CD1c-positive myeloid dendritic cell (primary cell): ENCODE measurements at regions not wholly inside any gene's neighbourhood (a gene's known extent, or its start where the extent isn't known, plus 50 kb on each side); places are given as distances from the start of the nearest gene placed in this dataset.
"Not testable (repeated sequence)": the region's sequence is repeated elsewhere in the genome, so short reads cannot be mapped to it uniquely, and the experiment has no call there.

Experiments used
- DNase-seq: peaks from one replicate; pipeline ENCODE4 v3.0.0-alpha.2; 2016; ENCODE audit errors: extremely low spot score

DNA sequence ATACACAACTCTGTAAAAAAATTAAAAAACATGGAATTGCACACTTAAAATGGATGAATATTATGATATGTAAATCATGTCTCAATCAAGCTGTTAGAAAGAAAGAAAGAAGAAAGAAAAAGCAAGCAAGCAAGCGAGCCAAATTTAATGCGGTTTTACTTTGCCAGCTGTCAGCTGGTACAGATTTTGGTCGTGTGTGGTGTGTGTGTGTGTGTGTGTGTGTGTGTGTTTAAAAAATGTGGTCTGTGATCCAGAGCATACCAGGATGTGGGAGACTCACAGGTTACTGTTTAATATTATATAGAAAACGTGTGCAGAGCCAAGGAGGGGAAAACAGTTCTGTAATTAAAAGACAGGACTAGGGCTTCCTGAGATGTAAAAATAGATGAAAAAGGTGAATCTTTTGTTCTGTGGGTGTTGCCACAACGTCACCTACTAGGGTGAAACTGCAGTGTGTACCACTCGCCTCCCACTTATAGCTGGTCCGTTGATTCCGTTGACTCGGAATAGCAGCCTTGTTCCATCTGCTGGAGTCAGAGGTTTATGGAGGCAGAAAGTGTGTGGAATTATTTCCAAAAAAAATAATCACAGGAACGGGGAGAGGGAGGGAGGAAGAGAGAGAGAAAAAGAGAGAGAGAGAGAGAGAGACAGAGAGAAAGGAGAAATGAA, 197.7 kb downstream of the BCAS1 start:
- peak; percentile 31 for DNase-seq

DNA sequence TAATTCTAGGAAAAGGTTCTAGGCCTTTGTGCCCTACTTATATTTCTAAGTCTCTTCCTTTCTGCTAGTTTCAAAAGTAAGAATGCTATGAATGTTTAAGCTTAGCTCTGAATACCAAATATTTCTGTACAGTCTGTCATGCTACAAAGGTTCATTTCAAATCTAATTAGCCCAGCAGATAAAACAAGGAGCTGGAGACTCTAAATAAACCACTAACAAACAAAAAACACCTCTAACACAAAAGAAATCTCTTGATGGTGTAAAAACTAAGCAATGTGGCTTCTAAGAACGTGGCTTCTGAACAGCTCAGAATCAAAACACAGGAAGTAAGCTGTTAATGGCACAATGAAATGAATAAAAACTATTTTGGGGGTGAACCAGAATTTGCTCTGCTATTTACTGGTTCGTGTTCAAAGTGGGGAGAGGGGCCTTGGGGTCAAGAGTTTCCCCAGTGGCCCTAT, 198.3 kb downstream of the BCAS1 start:
- no peak for DNase-seq

DNA sequence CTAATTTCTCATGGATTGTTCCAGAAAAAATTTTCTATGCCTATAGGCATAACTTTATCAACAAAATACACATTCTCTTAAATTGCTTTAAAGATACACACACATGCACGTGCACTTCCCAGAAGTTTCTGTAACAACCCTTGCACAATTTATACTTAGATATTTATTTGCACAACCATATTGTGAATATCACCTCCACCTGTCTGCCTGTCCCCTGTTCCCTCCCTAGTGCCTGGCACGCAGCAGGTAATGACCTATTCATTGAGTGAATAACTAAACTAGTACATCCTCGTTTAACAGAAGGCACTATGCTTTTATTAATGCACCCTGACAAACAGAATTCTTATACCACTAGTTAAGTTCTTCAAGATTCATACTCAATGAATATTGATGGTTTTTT, 198.9 kb downstream of the BCAS1 start:
- DNase-seq = no peak

DNA sequence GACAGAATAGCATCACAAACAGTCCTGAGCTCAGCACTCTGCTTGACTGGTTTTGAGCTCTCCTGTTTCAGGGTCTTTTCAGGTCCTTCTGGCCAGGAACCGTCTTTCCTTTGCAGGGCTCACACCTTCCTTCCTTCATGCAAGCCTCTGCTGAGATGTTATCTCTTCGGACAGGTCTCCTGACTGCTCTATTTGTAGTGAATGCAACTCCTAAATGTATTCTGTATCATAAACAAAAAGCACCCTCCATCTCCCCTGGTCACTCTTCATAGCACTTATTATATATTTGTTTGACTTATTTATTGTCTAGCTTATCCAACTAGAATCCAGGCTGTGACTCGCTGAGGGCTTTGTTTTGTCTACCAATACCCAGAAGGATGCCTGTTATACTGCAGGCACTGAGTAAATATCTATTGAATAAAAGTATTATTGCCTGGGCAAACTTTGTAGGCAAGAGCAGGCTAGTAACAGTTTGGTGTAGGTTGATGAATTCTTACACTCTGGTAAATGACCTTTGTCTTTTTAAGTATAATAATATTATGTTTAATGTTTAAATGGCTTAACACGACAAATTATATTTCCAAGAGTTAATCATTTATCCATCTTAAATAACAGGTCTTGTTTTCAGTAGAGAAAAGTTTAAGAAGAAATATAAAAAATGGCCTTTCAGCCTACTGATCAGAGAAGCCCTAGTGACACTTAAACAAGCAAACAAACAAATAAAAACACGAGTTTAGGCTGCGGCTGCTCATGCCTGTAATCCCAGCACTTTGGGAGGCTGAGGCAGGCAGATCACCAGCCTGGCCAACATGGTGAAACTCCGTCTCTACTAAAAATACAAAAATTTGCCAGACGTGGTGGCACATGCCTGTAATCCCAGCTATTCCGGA, 199.7 kb downstream of the BCAS1 start:
- DNase-seq = no peak

DNA sequence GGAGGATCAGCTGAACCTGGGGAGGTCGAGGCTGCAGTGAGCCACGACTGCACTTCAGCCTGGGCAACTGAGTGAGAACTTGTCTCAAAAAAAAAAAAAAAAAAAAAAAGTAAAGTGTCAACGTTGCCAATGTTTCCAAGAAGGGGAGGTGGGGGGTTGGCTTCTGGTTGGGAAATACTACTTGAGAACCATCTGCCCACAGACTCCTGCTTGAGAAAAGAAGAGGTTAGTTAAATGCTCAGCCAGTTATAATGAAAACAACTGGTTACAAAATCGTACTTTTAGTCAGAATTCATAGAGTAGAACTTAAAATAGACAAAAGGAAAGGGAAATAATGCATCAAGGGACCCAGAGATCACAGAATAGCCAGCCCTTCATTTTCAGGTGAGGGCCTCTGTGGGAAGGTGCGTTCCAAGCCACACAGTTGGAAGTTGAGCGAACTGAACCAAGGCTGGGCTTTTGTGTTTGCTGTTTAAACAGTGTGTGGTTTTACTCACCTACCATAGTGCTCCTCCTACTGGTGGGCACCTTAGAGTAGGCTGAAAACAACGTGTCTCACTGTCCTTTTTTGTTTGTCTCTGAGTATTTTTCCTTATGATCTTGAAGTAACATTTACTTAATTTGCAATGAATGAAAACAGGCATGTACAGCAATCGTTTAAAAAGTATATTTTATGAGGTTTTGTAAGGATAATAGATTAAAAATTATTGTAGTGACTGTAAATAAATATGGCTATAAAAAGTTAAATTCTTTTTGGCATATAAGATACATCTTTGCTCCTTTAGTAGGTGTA, 200.7 kb downstream of the BCAS1 start:
- peak; percentile 77 for DNase-seq

DNA sequence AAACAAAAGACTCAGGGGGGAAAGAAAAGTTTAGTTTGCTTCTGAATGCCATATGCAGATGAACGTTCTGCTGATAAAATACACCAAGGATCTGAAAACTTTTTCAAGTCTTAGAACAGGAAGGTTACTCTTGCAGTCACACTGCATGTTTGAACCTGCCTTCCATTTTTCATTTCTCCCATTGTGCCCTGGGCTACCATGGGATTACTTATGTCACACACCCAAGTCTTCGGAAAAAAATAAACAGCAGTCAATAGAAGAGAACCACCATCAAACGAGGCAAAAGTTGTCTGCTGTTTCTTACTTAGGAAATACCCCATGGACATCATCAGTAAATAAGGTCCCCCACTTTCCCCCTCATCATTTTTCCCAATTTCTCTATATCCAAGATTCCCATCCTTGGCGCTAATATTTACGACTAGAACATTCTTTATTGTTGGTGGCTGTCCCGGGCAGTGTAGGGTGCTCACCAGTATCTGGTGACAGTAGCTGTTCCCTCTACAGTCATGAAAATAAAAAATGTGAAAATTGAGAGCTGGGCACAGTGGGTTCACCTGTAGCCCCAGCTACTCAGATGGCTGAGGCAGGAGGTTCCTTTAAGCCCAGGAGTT, 202.5 kb downstream of the BCAS1 start:
- DNase-seq = no peak

DNA sequence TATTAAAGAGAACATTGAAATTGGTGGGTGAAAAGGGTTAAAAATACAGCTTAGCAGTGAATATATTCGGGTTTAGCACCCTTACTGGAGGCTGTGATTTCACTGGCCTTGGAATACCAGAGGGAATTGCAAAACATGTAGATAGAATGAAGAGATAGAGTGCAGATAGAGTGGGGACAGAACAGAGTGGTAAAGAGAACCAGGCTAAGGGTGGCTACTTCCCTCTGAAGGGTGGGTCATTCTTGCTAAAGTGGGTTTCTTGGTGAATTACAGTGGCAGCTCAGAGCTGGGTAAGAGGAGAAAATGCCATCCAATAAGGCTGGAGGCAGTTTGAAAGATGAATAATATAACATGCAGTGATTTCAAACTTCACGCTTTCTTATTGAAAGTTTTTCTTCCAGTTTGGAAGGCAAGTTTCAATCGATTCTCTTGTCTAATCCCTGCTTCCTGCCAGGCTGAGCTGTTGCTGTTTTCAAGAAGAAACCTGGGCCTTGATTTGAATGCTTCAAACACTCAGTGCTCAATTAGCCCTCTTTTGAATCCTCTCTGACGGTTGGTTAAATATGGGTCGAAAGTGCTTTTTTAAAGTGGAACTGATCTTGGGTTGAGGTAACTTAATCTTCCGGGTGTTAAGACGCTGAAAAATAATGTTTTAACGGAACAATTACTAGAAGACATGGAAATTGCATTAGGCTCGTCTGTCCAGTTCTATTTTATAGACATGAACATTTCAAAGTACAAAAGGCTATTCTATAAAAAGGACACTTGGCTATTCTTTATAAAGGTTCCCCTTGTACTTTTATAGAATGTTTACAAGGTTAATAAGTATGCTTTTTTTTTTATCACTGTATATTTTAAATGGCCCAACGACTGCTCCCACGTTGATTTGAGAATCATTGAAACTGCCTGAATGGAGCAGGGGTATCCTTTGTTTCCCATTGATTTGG, 203.3 kb downstream of the BCAS1 start:
- DNase-seq = no peak

DNA sequence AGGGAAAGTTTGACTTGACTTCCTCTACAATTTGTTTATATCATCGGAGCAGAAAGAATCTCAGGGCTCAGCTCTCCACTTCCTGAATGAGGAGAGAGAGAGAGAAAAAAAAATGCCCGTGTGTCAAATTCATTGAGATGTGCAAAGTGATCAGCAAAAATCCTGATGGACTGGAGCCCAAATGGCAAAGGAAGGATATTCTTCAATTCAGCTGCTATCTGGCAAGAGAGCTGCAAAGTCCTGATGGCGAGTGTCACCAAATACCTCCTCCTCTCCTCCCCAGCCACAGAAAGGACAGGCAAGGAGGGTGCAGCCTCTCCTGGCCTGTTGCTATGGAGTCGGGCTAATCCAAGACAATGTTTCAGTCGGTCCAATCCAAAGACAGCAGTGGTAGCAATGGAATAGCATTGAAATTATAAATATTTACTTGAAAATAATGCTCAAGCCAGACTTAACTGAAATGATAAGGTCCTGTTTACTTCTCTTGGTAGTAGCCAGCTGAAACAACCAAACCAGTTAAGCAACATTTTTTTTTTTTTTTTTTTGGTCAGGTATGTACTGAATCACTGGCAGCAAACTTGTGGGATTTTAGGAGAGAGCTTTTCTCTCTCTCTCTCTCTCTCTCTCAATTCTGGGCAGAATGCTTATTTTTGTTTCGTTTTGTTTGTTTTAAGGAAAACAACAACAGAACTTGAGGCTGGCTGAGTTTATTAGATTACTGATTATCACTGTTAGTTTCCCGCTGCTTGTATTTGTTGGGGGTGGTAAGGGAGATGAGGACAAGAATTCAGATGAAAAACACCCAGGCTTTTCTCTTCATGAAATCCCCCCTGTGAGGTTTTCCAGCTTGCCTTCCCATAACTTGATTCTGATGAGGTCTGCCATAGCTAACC, 204.2 kb downstream of the BCAS1 start:
- DNase-seq = peak; percentile 48

DNA sequence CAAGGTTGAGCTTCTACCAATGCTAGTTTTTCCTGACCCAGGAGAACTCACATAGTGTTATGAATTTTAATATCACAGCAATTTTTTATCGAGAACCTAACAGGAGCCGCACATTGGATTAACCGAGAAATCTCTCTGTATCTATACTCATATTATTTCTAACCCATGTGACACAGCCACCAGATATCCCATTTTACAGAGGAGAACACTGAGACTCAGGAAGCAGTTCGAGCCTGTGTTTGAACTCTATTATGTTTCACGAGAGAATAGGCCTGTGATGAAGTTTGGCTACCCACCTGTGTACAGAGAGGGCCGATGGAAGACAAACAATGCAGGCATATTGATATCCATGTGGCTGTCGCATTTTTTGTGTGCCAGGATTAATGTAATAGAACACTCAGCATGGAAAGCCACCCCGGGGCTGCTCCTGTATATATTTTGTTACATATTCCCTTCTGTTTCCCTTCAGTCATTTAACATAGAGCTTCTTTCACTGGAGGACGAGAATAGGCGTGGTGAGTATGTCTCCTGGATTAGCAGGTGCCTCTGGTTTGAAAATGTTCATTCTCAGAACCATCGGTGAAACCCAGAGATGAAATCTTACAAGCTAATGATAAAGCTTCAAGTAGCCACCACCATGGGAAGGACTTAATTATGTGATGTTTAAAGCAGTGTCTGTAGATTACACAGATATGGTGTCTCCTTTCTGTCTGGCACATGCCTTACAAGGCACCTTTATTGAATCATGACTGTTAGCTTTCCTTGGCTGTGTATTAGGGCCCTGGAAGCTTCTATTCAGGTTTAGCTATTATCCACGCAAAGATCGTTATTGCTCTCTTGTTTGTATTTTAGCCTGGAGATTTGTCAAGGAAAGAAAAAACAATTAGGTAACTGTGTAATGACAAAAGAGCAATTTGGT, 205.4 kb downstream of the BCAS1 start:
- not testable (repeated sequence) for DNase-seq

DNA sequence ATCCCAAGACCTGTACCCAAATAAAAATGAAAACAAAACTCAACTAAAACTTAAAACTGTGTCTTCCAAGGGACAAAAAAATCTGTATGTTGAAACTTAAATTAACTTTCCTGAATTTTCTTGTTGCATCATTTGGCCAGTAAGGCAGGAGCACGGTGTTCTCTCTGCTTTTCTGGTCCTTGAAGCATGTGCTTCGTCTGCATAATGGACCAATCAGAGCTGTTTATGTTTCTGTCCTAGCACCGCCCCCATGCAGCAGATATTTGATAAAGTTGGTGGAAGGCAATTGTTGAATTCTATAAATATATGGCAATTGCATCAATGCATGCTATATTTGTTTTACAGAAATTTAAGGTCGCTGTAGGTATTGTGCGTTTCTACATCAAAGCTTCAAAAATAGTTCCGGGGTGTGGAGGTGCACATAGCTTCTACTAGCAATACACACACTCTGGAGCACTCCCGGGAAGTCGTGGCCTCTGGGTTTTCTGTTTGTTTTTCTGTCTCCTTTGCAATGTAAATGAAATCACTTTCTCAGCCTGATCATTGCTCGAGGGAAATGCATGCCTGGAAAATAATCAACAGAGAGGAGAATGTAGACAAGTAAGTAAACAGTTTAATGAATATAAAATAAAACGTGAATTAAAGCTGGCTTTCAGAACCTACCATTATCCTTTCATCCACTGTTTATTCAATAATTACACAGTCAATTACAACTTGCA, 206.3 kb downstream of the BCAS1 start:
- not testable (repeated sequence) for DNase-seq

DNA sequence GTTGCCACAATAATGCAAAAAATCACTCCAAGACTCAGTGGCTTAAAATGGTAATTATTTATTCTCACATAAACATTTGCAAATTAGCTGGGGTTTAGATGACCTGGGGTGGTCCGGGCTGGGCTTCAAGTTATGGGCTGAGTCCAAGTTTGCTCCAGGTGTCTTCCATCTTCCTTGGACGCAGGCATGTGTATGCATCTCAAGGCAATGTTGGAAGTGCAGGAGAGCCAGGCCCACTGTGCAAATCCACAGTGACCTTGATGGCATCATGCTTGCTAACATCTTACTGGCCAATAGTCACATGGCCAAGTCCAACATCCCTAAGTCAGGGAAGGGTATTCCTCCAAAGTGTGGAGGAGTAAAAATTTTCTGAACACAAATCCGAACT, 206.9 kb downstream of the BCAS1 start:
- DNase-seq = not testable (repeated sequence)

DNA sequence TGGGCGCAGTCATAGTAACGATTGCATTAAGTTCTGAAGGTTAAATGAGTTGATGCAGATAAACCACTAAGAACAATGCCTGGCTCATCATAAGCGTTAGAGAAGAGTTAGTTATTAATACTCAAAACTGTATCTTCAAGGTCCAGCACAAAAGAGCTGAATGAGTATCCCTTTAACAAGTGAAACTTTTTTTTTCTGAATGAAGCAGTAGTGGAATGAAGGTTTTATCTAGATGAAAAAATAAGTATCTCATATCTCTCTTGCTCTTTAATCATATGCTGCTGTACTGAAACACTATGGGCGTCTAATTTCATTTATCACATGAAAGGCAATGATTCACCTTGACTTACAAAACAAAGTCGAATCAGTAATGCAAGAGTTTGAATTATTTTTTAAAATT, 207.4 kb downstream of the BCAS1 start:
- not testable (repeated sequence) for DNase-seq

DNA sequence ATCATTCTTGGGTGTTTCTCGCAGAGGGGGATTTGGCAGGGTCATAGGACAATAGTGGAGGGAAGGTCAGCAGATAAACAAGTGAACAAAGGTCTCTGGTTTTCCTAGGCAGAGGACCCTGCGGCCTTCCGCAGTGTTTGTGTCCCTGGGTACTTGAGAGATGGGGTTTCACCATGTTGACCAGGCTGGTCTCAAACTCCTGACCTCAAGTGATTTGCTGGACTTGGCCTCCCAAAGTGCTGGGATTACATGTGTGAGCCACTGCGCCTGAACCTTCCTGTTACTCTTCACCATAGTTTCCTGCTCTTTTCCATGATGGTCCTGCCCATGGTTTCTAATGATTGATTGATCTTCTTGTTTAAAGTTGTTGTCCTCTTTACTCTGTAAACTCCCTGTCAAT, 207.9 kb downstream of the BCAS1 start:
- not testable (repeated sequence) for DNase-seq

DNA sequence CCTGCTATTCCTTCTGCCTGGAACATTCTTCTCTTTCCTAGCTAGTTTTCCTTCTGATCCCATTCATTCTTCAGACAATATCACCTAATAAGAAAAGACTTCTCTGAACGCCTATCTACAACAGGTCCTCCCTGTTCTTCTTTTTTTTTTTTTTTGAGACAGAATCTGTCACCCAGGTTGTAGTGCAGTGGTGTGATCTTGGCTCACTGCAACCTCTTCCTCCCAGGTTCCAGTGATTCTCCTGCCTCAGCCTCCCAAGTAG, 208.3 kb downstream of the BCAS1 start:
- not testable (repeated sequence) for DNase-seq

DNA sequence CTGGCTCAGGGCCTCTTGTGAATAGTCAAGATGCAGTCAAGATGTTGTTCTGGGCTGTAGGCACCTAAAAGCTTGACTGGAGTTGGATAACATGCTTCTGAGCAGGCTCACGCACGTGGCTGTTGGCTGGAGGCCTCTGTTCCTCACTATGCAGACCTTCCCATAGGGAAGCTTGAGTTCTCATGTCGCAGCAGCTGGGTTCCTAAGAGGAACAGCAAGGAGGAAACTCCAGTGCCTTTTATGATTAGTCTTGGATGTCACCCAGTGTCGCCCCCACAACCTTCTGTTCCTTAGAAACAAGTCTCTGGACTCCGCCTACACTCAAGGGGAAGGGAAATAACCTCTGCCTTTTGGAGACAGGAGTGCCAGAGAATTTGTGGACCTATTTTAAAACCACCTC, 210.7 kb downstream of the BCAS1 start:
- DNase-seq = peak; percentile 94

DNA sequence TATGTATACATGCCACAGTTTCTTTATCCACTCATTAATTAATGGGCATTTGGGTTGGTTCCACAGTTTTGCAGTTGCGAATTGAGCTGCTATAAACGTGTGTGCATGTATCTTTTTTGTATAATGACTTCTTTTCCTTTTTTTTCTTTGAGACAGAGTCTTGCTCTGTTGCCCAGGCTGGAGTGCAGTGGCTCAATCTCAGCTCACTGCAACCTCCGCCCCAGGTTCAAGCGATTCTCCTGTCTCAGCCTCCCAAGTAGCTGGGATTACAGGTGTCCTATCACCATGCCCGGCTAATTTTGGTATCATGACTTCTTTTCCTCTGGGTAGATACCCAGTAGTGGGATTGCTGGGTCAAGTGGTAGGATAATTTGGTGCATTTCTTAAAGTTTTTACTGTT, 211.4 kb downstream of the BCAS1 start:
- not testable (repeated sequence) for DNase-seq

DNA sequence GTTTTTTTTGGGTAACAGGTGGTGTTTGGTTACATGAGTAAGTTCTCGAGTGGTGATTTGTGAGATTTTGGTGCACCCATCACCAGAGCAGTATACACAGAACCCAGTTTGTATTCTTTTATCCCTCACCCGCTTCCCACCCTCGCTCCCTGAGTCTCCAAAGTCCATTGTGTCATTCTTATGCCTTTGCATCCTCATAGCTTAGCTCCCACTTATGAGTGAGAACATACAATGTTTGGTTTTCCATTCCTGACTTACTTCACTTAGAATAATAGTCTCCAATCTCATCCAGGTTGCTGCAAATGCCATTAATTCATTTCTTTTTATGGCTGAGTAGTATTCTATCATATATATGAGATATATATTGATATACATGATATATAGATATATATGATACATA, 211.9 kb downstream of the BCAS1 start:
- DNase-seq = not testable (repeated sequence)

DNA sequence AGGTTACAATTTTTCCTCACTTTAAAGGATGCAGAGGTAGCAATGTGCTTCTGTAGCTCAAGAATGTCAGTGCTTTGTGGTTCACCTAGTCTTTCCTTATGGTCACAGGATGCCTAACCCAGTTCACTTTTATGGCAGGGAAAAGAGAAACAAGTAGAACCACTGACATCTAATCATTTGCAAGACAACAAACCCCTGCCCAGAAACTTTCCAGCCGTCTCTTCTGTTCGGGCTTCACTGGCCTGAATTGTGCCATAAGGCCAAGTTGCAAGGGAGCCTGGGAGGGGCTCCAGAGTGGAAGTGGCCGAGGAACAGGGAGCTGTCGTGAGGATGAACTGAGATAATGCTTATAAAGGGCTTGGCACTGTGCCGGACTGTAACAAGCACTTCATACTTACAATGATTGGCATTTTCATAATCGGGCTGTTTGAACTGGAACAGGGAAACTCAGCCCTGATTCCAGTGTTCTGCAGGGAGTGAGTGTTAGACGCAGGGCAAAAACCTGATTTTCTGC, 212.6 kb downstream of the BCAS1 start:
- DNase-seq = no peak
